Esophagus muscularis mucosa (tissue), 3 donors: ENCODE measurements at regions not wholly inside any gene's neighbourhood (a gene's known extent, or its start where the extent isn't known, plus 50 kb on each side); places are given as distances from the start of the nearest gene placed in this dataset.
"Not testable (repeated sequence)": the region's sequence is repeated elsewhere in the genome, so short reads cannot be mapped to it uniquely, and the experiment has no call there.

ENCODE experiments used
- CTCF ChIP-seq, 3 experiments: fragments of 200-600 bp in 2 of 3; fragments of 450-650 bp in 1 of 3; sonication (generic) in 2 of 3; IDR thresholded peaks; one replicate each; pipeline ENCODE4 v1.5.1; 2017 to 2019; ENCODE audit warnings: antibody characterized with exemption in 3 of 3, mild to moderate bottlenecking in 2 of 3, moderate library complexity in 1 of 3
- POLR2A ChIP-seq: fragments of 450-650 bp; IDR thresholded peaks from one replicate; pipeline ENCODE4 v1.6.1; 2017; ENCODE audit warnings: antibody characterized with exemption, moderate library complexity, mild to moderate bottlenecking, low read depth

DNA sequence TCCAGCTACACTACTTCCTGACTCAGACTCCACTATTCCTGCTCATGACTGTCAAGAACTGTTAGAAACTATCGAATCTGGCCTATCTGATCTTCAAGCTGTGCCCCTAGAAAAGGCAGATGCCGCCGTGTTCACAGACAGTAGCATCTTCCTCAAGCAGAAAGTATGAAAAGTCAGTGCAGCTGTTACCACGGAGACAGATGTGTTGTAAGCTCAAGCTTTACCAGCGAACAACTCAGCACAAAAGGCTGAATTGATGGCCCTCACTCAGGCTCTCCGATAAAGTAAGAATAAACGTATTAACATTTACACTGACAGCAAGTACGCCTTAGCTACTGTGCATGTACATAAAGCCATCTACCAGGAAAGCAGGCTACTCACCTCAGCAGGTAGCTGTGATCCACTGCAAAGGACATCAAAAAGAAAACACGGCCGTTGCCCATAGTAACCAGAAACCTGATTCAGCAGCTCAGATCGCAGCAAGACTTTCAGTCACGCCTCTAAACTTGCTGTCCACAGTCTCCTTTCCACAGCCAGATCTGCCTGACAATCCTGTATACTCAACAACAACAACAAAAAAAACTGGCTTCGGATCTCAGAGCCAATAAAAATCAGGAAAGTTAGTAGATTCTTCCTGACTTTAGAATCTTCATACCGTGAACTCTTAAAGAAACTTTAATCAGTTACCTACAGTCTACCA is 97.5 kb upstream of the FAM90A26 start:
- not testable (repeated sequence) for TF ChIP-seq CTCF (IDR thresholded peaks at IDR 0.05); POLR2A
